HEK293 (cell line): ENCODE measurements at regions not wholly inside any gene's neighbourhood (a gene's known extent, or its start where the extent isn't known, plus 50 kb on each side); places are given as distances from the start of the nearest gene placed in this dataset.

Experiments
- CTCF ChIA-PET: fragments of 350-600 bp; formaldehyde crosslinking; extraction: SDS; loops from one replicate; lab custom pipeline; 2021; ENCODE audit warnings: antibody characterized with exemption; lab: Yijun Ruan, JAX
- POLR2A ChIA-PET: fragments of 300-600 bp; formaldehyde crosslinking; extraction: SDS; loops from one replicate; lab custom pipeline; 2020; ENCODE audit warnings: antibody characterized with exemption, inconsistent platforms; lab: Yijun Ruan, JAX
- H3K27ac ChIP-seq: fragments of 200-500 bp; sonication (Bioruptor generic); 2 replicates; pipeline ENCODE4 v1.5.1; 2014; ENCODE audit warnings: low read depth, low read length, control low read depth, inconsistent platforms; ENCODE audit errors: extremely low read depth
- H3K36me3 ChIP-seq, 2 experiments: fragments of 200-500 bp in 1 of 2; sonication (Bioruptor generic) in 1 of 2; 1 replicate in 1 of 2; 2 replicates in 1 of 2; pipeline ENCODE4 v1.5.1; 2014 to 2017; ENCODE audit warnings: inconsistent platforms in 2 of 2, low read length in 2 of 2; ENCODE audit not compliant: control insufficient read depth in 2 of 2, insufficient read depth in 1 of 2
- H3K4me1 ChIP-seq: fragments of 200-500 bp; sonication (Bioruptor generic); 2 replicates; pipeline ENCODE4 v1.5.1; 2014; ENCODE audit warnings: mild to moderate bottlenecking, low read length, inconsistent platforms; ENCODE audit not compliant: control insufficient read depth, insufficient read depth
- H3K4me3 ChIP-seq: 2 replicates; pipeline ENCODE4 v1.5.1; 2011; ENCODE audit warnings: low read depth, mild to moderate bottlenecking, control low read depth, low read length, moderate library complexity
- H3K9me3 ChIP-seq: fragments of 200-500 bp; sonication (Bioruptor generic); 2 replicates; pipeline ENCODE4 v1.5.1; 2014; ENCODE audit warnings: low read depth, low read length, inconsistent platforms; ENCODE audit not compliant: control insufficient read depth, insufficient read depth
- GFI1B ChIP-seq: fragments of 450-650 bp; formaldehyde crosslinking; IDR thresholded peaks from 2 replicates; pipeline ENCODE4 v1.5.1; 2016; ENCODE audit warnings: missing biosample characterization, missing genetic modification characterization
- GLI2 ChIP-seq: fragments of 450-650 bp; formaldehyde crosslinking; IDR thresholded peaks from 2 replicates; pipeline ENCODE4; 2017; ENCODE audit warnings: missing biosample characterization, missing genetic modification characterization, low read depth, borderline replicate concordance
- SCRT1 ChIP-seq: fragments of 450-650 bp; formaldehyde crosslinking; IDR thresholded peaks from 2 replicates; pipeline ENCODE4 v1.5.1; 2016; ENCODE audit warnings: missing biosample characterization, missing genetic modification characterization, borderline replicate concordance
- SCRT2 ChIP-seq: fragments of 450-650 bp; formaldehyde crosslinking; IDR thresholded peaks from 2 replicates; pipeline ENCODE4 v1.5.1; 2016; ENCODE audit warnings: missing biosample characterization, missing genetic modification characterization
- YY2 ChIP-seq: fragments of 450-650 bp; formaldehyde crosslinking; IDR thresholded peaks from 2 replicates; pipeline ENCODE4 v1.5.1; 2016; ENCODE audit warnings: missing biosample characterization, missing genetic modification characterization
- ZFP3 ChIP-seq: fragments of 450-650 bp; formaldehyde crosslinking; IDR thresholded peaks from 2 replicates; pipeline ENCODE4 v1.5.1; 2016; ENCODE audit warnings: low read depth, missing biosample characterization, missing genetic modification characterization
- ZNF19 ChIP-seq: fragments of 450-650 bp; formaldehyde crosslinking; IDR thresholded peaks from 2 replicates; pipeline ENCODE4; 2016; ENCODE audit warnings: missing biosample characterization, missing genetic modification characterization, low read depth
- ZNF24 ChIP-seq: fragments of 450-650 bp; formaldehyde crosslinking; IDR thresholded peaks from 2 replicates; pipeline ENCODE4 v1.5.1; 2016; ENCODE audit warnings: missing biosample characterization, missing genetic modification characterization
- ZNF292 ChIP-seq: fragments of 450-650 bp; formaldehyde crosslinking; IDR thresholded peaks from 2 replicates; pipeline ENCODE4 v1.5.1; 2016; ENCODE audit warnings: low read depth, missing biosample characterization, missing genetic modification characterization, borderline replicate concordance
- ZNF324 ChIP-seq: fragments of 450-650 bp; formaldehyde crosslinking; IDR thresholded peaks from 2 replicates; pipeline ENCODE4 v1.5.1; 2016; ENCODE audit warnings: missing biosample characterization, missing genetic modification characterization
- ZNF341 ChIP-seq: fragments of 450-650 bp; formaldehyde crosslinking; IDR thresholded peaks from 2 replicates; pipeline ENCODE4; 2016; ENCODE audit warnings: low read depth, missing biosample characterization, missing genetic modification characterization
- ZNF404 ChIP-seq: fragments of 450-650 bp; formaldehyde crosslinking; IDR thresholded peaks from 2 replicates; pipeline ENCODE4 v1.5.1; 2017; ENCODE audit warnings: missing biosample characterization, missing genetic modification characterization
- ZNF510 ChIP-seq: fragments of 450-650 bp; formaldehyde crosslinking; IDR thresholded peaks from 2 replicates; pipeline ENCODE4 v1.5.1; 2018; ENCODE audit warnings: mild to moderate bottlenecking, missing genetic modification characterization, missing biosample characterization; ENCODE audit not compliant: insufficient replicate concordance
- ZNF544 ChIP-seq: fragments of 450-650 bp; formaldehyde crosslinking; IDR thresholded peaks from 2 replicates; pipeline ENCODE4 v1.5.0; 2017; ENCODE audit warnings: missing biosample characterization, missing genetic modification characterization
- ZNF555 ChIP-seq: fragments of 450-650 bp; formaldehyde crosslinking; conservative IDR thresholded peaks from 2 replicates; pipeline ENCODE4 v1.5.1; 2017; ENCODE audit warnings: missing biosample characterization, mild to moderate bottlenecking, missing genetic modification characterization, inconsistent platforms
- ZNF558 ChIP-seq: fragments of 450-650 bp; formaldehyde crosslinking; IDR thresholded peaks from 2 replicates; pipeline ENCODE4 v1.5.1; 2016; ENCODE audit warnings: missing biosample characterization, missing genetic modification characterization
- ZNF707 ChIP-seq: fragments of 450-650 bp; formaldehyde crosslinking; IDR thresholded peaks from 2 replicates; pipeline ENCODE4 v1.5.1; 2016; ENCODE audit warnings: missing biosample characterization, missing genetic modification characterization
- TF ChIP-seq, protein P1 (sequence below): fragments of 450-650 bp; formaldehyde crosslinking; IDR thresholded peaks from 2 replicates; pipeline ENCODE4 v1.5.1; 2017; ENCODE audit warnings: missing biosample characterization, mild to moderate bottlenecking, missing genetic modification characterization, moderate library complexity
- TF ChIP-seq, protein P2 (sequence below): fragments of 450-650 bp; formaldehyde crosslinking; IDR thresholded peaks from 2 replicates; pipeline ENCODE4 v1.5.1; 2016; ENCODE audit warnings: missing biosample characterization, missing genetic modification characterization
- TF ChIP-seq, protein P3 (sequence below): fragments of 450-650 bp; formaldehyde crosslinking; IDR thresholded peaks from 2 replicates; pipeline ENCODE4 v1.5.1; 2016; ENCODE audit warnings: missing biosample characterization, missing genetic modification characterization

DNA sequence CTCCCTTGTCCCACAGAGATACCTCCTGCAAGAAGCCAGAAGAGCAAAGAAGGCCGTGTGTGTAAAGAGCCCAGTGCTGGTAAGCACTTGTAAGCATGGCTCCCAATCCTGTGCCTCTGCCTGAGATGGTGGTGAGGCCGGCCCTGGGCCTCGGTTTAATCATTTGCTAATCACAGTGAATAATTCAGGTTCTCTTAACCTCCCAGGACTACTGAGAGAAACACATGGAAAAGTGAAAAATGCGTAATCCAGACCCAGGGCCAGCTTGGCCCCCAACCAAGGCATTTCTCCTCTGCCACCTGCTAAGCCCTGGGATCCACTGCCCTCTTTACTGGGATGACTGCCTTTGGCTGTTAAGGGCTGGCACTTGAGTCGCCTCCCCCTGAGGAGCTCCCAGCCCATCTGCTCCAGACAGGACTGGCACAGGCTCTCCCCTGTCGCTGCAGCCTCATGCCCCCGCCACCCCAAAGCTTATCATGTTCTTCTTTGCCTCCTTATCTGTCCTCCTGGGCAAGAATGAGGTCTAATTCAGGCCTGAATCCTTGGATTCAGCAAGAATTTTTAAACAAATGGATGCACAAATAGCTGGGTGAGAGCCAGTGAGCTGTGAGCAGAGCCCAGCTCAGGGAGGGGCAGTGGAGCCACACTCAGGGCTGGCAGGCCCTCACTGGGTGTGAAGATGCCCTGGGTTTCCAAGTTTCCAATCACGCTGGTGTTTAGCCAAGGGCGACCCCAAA, 193.9 kb upstream of the HS6ST1 start:
- TF ChIP-seq, protein P1, sequence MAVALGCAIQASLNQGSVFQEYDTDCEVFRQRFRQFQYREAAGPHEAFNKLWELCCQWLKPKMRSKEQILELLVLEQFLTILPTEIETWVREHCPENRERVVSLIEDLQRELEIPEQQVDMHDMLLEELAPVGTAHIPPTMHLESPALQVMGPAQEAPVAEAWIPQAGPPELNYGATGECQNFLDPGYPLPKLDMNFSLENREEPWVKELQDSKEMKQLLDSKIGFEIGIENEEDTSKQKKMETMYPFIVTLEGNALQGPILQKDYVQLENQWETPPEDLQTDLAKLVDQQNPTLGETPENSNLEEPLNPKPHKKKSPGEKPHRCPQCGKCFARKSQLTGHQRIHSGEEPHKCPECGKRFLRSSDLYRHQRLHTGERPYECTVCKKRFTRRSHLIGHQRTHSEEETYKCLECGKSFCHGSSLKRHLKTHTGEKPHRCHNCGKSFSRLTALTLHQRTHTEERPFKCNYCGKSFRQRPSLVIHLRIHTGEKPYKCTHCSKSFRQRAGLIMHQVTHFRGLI (tag by site-specific recombination), result no peak
- CTCF ChIA-PET, result no interaction called here
- Histone ChIP-seq H3K27ac (no peak overlapping the region), H3K9me3 (no peaks in the 10 kb centered on the region), H3K4me3 (no peak overlapping the region), H3K4me1 (no peaks in the 10 kb centered on the region), H3K36me3 (no peaks in the 10 kb centered on the region)
- POLR2A ChIA-PET, result no interaction called here

DNA sequence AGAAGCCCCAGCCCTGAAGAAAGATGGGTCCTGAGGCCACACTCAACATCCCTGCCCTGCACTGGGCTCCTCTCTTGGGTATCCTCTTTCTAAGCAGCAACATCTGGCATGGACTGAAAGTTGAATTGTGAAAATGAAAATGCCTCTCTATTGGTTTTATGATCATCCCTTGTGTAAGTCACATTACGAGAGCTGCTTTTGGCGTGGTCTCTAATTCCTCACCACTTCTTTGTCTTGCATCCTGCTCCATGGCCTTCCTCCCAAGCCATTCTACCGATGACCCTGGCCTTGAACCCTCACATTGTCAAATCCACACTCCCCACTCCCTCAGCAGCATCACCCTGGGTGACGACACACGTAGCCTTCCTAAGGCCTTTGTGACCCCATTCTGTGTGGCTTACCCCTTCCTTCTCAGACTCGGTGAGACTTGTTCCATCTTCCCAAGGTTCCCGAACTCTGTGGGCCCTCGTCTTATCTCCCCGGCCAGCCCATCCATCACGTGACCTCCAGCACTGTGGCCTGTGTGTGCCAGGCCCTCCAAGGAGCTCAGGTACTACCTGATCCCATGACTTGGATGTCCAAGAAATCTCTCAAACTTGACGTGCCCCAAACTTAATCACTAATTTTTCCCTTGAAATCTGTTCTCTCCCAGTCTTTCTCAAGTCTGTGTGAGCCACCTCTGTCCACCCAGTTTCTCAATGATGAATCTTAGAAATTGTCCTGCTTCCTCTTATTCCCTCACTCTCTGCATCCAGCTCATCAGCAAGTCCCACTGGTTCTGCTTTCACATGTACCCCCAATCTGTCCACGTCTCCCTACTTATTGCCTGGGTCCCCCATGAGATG, 194.7 kb upstream of the HS6ST1 start:
- no peak for TF ChIP-seq ZNF544
- TF ChIP-seq ZNF324 (tag by site-specific recombination), result no peak
- TF ChIP-seq ZNF555, result no peak
- no peak for TF ChIP-seq SCRT1 (tag by site-specific recombination)
- no peak for TF ChIP-seq ZNF24
- no peak for TF ChIP-seq ZNF510 (tag by site-specific recombination)
- no peak for TF ChIP-seq ZNF292 (tag by site-specific recombination)
- TF ChIP-seq YY2, result no peak
- TF ChIP-seq ZNF404, result no peak
- no peak for TF ChIP-seq SCRT2 (tag by site-specific recombination)
- TF ChIP-seq, protein P2, sequence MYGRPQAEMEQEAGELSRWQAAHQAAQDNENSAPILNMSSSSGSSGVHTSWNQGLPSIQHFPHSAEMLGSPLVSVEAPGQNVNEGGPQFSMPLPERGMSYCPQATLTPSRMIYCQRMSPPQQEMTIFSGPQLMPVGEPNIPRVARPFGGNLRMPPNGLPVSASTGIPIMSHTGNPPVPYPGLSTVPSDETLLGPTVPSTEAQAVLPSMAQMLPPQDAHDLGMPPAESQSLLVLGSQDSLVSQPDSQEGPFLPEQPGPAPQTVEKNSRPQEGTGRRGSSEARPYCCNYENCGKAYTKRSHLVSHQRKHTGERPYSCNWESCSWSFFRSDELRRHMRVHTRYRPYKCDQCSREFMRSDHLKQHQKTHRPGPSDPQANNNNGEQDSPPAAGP, result no peak
- TF ChIP-seq GLI2 (tag by site-specific recombination), result no peak
- no peak for TF ChIP-seq GFI1B (tag by site-specific recombination)
- TF ChIP-seq, protein P3, sequence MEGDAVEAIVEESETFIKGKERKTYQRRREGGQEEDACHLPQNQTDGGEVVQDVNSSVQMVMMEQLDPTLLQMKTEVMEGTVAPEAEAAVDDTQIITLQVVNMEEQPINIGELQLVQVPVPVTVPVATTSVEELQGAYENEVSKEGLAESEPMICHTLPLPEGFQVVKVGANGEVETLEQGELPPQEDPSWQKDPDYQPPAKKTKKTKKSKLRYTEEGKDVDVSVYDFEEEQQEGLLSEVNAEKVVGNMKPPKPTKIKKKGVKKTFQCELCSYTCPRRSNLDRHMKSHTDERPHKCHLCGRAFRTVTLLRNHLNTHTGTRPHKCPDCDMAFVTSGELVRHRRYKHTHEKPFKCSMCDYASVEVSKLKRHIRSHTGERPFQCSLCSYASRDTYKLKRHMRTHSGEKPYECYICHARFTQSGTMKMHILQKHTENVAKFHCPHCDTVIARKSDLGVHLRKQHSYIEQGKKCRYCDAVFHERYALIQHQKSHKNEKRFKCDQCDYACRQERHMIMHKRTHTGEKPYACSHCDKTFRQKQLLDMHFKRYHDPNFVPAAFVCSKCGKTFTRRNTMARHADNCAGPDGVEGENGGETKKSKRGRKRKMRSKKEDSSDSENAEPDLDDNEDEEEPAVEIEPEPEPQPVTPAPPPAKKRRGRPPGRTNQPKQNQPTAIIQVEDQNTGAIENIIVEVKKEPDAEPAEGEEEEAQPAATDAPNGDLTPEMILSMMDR (tag by site-specific recombination), result no peak
- TF ChIP-seq ZNF341, result no peak
- TF ChIP-seq ZFP3 (tag by site-specific recombination), result no peak
- no peak for TF ChIP-seq ZNF558 (tag by site-specific recombination)
- TF ChIP-seq ZNF19, result no peak
- TF ChIP-seq ZNF707, result no peak
- TF ChIP-seq, all 188 proteins: peak for 0
- Histone ChIP-seq H3K27ac (no peak overlapping the region), H3K36me3 (no peaks in the 10 kb centered on the region), H3K9me3 (no peaks in the 10 kb centered on the region), H3K4me3 (no peak overlapping the region), H3K4me1 (no peaks in the 10 kb centered on the region)
- POLR2A ChIA-PET, result no interaction called here
- CTCF ChIA-PET, result no interaction called here
